Skeletal muscle cell (primary cell): ENCODE measurements at regions not wholly inside any gene's neighbourhood (a gene's known extent, or its start where the extent isn't known, plus 50 kb on each side); places are given as distances from the start of the nearest gene placed in this dataset.
"Not testable (repeated sequence)": the region's sequence is repeated elsewhere in the genome, so short reads cannot be mapped to it uniquely, and the experiment has no call there.

Source experiments
- DNase-seq: peaks from one replicate; pipeline ENCODE4 v3.0.0-alpha.2; 2010; ENCODE audit warnings: low read depth
- H3K4me3 ChIP-seq: 2 replicates; pipeline ENCODE4 v1.5.1; 2011; ENCODE audit warnings: low read depth, mild to moderate bottlenecking, control low read depth, low read length, moderate library complexity

- not testable (repeated sequence) for H3K4me3 ChIP-seq, DNase-seq
These were observed 345.0 kb downstream of the ADGRD1 start for GRCh38 chr12:131298526-131299369.

DNA sequence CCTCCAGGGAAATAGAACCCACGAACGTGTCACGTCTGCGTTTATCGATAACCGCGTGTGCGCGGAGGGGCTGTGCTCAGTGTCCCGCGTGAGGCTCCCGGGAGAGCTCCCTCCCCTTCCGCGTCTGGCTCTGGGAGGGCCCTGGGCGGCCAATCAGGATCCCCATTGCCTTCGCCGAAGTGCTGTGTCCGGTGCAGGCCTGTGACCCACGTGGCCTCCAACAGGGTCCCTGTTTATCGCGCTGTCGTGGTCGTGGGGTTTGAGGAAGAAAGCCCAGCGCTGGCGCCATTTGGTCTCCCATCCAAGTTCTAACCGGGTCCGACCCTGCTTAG is 345.6 kb downstream of the ADGRD1 start:
- not testable (repeated sequence) for H3K4me3 ChIP-seq, DNase-seq

DNA sequence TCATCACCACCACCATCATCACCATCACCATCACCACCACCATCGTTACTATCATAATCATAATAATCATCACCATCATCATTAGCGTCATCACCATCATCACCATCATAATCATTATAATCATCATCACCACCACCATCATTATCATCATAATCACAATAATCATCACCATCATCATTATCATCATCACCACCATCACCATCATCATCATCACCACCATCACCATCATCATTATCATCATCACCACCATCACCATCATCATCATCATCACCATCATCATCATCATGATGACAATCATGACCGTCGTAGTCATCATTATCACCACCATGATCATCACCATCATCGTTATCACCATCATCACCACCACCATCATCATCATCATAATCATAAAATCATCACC is 349.9 kb downstream of the ADGRD1 start:
- DNase-seq, H3K4me3 ChIP-seq: not testable (repeated sequence)

- H3K4me3 ChIP-seq, DNase-seq: not testable (repeated sequence)
These were observed 350.9 kb downstream of the ADGRD1 start for GRCh38 chr12:131304642-131305041.

DNA sequence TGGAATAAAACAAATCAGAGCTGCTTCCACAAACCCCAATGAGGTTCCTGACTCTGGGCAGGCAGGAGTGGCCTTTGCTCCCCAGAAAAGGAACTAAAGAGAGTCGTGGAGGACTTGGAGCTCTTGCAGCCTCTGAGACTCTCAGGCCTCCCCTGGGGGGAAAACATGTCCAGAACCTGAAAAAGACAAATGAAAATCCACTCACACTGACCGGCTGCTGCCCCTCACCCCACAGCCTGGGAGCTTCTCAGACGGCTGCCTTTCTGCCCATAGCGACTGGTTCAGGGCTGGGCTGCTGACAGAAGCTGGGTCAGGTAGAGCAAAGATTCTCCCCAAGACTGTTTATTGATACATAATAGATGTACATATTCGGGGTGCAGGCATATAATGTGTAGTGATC is 356.0 kb downstream of the ADGRD1 start:
- no peak for DNase-seq
- H3K4me3 ChIP-seq, result no peak overlapping the region

DNA sequence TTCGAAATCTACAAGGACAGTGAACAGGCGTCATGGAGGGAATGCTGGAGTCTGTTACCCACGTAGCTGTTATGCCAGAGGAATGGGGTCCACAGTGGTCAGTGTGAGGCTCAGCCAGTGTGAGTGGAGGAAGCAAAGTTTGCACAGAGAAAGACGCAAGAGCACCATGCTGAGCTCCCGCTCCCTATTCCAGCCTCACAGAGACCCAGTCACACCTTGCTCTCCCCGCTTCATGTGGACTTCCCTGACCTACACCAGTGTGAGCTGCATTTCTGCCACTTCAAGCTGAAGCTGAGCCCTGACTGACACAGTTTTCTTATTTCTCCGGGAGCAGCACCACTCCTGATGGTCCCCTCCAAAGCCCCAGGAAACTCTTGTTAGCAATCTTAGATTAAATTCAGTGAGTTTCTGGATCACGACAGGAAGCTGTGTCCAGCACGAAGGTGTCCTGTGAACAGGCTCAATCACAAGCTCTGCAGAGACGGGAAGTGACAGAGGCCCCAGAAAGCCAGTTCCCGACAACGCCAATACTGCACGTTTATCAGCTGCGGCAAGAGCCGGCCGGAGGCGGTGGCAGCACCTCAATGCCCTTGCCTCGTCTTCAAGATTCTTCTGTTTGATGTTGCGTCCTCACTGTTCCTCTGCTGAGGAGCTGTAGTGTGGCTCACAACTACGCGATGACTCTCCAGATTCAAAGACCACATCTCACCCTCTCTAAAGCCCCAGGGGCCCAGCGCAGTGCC is 356.7 kb downstream of the ADGRD1 start:
- DNase-seq, H3K4me3 ChIP-seq: not testable (repeated sequence)

GRCh38 chr12:131311279-131311722 is 357.6 kb downstream of the ADGRD1 start:
- DNase-seq, H3K4me3 ChIP-seq: not testable (repeated sequence)

DNA sequence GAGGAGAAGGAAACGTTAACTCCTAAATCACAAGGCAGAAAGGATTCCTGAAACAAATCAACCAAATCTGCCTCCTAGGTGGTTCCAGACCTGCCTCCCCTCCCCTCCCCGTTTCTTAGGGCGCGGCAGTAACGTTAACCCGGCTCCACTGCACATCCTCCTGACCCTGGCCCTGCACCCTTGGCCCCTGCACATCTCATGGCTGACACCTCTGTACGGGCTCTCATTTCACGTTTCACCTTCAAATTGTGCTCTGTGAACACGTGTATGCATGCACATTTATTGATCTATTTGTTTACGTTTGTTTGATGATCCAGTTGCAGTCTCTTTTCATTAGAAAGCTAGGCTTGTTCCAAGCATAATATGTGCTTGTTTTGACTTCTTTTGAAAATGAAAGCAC is 358.1 kb downstream of the ADGRD1 start:
- DNase-seq, result no peak
- H3K4me3 ChIP-seq, result no peak overlapping the region

DNA sequence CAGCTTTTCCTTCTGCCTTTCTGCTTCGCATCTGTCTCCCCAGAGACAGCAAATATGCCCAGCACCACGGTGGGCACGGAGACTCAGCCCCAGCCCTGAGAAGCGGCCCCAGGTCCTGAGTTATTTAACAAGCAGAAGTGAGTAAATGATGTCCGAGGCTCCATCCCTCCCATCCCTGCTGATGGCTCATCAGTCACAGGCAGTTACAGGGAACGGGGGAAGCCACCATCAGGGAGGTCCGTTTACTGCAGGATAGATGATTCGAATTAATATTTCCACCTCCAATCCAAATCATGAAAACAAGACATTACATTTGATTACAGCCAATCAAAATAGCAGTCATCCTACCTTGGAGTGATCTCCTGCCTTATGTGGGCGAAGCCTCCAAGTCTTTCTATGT is 358.7 kb downstream of the ADGRD1 start:
- DNase-seq, H3K4me3 ChIP-seq: not testable (repeated sequence)

DNA sequence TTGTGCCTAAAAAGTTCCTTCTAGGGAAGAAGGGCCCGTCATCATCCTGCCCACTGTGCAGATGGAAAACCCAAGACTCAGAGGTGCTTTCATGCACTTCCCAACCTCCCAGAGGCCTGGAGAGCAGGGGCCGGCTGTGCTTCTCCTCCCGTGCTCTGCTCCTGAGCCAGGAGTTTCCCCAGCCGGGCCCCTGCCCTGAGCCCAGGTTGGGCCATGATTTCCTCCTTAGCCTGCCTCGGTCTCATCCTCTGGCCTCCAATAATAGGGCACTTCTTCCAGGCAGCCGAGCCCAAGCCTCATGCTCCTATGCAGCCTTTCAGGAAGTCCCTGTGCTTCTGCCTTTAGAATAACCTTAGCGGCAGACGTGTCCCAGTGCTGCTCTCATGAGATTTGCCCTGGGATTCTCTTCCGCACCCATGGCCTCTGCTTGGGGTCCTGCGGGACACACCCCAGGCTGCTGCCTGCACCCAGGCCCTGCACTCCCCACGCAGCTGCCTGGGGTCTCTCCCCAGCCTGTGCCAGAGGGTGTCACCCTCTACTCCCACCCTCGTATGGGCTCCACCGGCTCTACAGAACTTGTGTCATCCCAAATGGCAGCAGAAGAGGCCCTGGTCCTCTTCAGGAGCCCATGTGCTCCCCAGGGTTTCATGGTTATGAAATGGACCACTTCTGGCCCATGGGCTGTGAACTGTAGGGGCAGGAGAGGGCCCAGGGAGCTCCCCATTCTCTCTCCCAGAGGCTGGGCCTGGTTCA is 359.3 kb downstream of the ADGRD1 start:
- no peak overlapping the region for H3K4me3 ChIP-seq
- DNase-seq, result no peak

DNA sequence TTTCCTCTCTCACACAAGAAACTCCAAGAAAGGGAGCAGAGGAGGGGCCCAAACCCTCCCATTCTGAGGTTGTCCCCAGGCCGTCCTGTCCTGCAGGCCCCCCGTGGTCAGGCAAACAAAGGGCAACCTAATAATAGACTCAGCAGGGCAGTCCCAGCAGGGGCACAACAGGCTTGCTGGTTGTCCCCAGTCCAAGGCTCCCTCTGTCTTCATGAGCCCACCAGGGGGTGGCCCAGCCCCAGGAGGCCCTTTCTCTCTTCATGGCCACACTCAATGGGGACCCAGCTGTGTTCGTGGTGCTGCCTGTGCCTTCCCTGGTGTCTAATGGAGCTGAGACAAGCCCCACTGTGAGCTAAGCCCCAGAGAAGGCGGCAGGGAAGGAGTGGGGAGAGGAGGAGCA is 359.9 kb downstream of the ADGRD1 start:
- no peak for DNase-seq
- H3K4me3 ChIP-seq, result no peak overlapping the region

DNA sequence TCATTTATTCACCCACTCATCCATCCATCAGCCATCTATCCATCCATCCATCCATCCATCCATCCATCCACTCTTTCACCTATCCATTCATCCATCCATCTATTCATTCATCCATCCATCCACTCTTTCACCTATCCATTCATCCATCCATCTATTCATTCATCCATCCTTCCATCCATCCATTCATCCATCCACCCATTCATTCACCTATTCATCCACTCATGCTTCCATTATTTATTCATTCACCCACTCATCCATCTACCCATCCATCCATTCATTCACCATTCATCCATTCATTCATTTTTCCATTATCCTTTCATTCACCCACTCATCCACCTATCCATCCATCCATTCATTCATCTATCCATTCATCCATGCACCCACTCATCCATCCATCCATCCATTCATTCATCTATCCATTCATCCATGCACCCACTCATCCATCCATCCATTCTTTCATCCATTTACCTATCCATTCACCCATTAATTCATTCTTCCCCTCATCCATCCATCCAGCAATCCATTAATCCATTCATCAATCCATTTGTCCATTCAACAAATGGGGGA is 360.9 kb downstream of the ADGRD1 start:
- DNase-seq, result no peak
- H3K4me3 ChIP-seq, result no peak overlapping the region

GRCh38 chr12:131315601-131316000 is 361.9 kb downstream of the ADGRD1 start:
- no peak for DNase-seq
- no peak overlapping the region for H3K4me3 ChIP-seq

DNA sequence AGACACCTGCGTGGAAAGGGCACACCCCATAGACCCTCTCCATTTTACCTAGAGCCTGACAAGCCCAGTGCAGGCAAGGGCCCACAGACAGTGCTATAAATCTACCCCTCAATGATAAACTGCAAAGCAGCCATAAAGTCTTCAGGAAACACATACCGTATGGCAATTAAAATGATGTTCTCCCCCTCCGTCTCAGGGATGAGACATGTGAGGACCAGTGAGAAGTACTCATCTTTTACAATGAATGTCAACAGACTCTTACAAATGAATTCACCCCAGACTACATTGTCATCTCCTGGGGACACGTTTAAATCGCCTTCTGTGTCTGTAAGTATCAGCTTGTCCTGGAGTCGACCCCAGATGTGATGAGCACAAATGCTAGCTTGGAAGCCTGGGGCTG is 362.7 kb downstream of the ADGRD1 start:
- no peak overlapping the region for H3K4me3 ChIP-seq
- DNase-seq, result no peak

DNA sequence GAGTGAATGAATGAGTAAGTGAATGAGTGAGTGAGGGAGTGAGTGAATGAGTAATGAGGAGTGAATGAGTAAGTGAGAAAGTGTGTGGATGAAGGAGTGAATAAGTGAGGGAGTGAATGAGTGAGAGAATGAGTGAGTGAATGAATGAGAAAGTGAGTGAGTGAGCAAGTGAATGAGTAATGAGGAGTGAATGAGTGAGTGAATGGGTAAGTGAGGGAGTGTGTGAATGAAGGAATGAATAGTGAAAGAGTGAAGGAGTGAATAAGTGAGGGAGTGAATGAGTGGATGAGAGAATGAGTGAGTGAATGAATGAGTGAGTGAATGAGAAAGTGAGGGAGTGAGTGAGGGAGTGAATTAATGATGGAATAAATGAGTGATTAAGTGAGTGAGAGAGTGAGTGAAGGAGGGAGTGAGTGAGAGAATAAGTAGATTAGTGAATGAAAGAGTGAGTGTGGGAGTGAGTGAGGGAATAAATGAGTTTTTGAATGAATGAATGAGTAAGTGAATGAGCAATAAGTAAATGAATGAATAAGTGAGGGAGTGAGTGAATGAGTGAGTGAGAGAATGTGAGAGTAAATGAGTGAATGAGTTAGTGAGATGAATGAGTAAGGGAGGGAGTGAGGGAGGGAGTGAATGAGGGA is 364.5 kb downstream of the ADGRD1 start:
- H3K4me3 ChIP-seq, result no peak overlapping the region
- DNase-seq, result no peak

DNA sequence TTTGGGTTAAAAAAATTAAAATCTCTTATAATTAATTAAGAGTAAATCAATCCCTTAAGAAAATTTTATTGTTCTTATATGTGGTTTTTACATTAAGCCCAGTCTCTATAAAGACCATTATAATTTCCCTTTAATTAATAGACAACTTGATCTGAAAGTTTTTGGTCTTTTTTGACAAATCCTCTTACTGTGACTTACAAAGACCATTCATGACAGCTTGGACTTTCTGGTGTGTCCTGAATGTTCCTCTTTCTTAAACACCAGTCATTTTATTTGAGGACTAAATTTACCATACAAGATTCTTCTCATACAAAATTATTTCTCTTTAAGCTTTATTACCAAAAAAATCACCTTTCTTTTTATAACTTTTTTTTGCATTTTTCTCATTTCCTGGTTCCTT is 368.3 kb downstream of the ADGRD1 start:
- H3K4me3 ChIP-seq, result no peak overlapping the region
- DNase-seq, result no peak

DNA sequence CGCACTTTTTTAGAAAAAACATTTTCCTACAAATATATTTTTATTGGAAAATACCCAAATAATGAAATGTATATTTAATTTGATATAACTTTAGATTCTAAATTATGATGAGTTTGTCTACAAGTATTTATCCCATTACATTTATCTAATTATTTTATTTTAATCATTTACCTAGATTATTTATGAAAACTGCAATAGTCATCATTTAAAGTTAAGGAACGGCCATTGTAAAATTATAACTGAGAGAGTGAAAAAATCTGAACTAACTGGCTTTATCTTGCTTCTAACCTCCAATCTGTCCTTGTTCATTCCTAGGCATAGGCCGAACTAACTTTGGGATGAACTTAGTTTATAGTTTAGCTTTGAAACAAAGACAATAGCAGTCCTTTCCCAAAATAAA is 368.8 kb downstream of the ADGRD1 start:
- not testable (repeated sequence) for DNase-seq

DNA sequence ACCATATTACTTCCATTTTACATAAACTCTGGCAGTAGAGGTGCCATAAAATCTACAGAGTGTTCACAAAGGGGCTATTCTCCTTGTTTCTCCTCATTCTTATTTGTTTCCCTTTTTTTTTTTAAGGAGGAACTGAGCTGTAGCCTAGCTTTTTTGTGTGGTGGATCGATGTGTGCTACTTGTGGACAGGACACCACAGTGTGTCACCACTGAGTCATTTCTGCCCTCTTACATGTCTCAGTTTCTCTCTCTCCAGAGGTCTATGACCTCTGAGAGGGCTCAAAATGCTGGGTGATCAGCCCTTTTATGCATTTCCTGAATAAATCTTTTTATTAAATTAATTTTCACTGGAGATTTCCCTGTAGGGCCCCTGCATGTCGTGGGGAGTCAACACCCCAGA is 370.2 kb downstream of the ADGRD1 start:
- H3K4me3 ChIP-seq, result no peak overlapping the region
- no peak for DNase-seq

More for the DNA sequence above, 368.8 kb downstream of the ADGRD1 start:
- H3K4me3 ChIP-seq, result not testable (repeated sequence)
